SH-SY5Y (cell line): ENCODE measurements at regions not wholly inside any gene's neighbourhood (a gene's known extent, or its start where the extent isn't known, plus 50 kb on each side); places are given as distances from the start of the nearest gene placed in this dataset.

Source experiments
- GATA2 ChIP-seq: IDR thresholded peaks from 2 replicates; pipeline ENCODE4 v1.6.1; 2011; ENCODE audit warnings: mild to moderate bottlenecking, low read depth, low read length
- GATA3 ChIP-seq: IDR thresholded peaks from 2 replicates; pipeline ENCODE4 v1.6.1; 2011; ENCODE audit warnings: low read depth, mild to moderate bottlenecking, low read length, moderate library complexity

- TF ChIP-seq GATA3: no peak
- TF ChIP-seq GATA2: no peak
Measured at GRCh38 chr12:13509740-13510139, 313.2 kb downstream of the EMP1 start.

- no peak for TF ChIP-seq GATA3
- TF ChIP-seq GATA2: no peak
Measured at GRCh38 chr12:13505636-13506035, 309.1 kb downstream of the EMP1 start.

- no peak for TF ChIP-seq GATA2
- no peak for TF ChIP-seq GATA3
Measured at GRCh38 chr12:13505224-13505623, 308.7 kb downstream of the EMP1 start.

- TF ChIP-seq GATA3 (no peak), GATA2 (no peak)
Measured at GRCh38 chr12:13504736-13505135, 308.2 kb downstream of the EMP1 start.

- TF ChIP-seq GATA3 (no peak), GATA2 (no peak)
Measured at GRCh38 chr12:13504074-13504473, 307.5 kb downstream of the EMP1 start.

- TF ChIP-seq GATA2: no peak
- TF ChIP-seq GATA3: no peak
Measured at GRCh38 chr12:13503094-13503835, 306.7 kb downstream of the EMP1 start.

- TF ChIP-seq GATA2: no peak
- no peak for TF ChIP-seq GATA3
Measured at GRCh38 chr12:13499008-13499407, 302.5 kb downstream of the EMP1 start.

GRCh38 chr12:13496111-13496510 lies 299.6 kb downstream of the EMP1 start:
- no peak for TF ChIP-seq GATA2
- no peak for TF ChIP-seq GATA3

GRCh38 chr12:13489246-13489645 lies 292.7 kb downstream of the EMP1 start:
- TF ChIP-seq GATA2 (no peak), GATA3 (no peak)

GRCh38 chr12:13487326-13487725 lies 290.8 kb downstream of the EMP1 start:
- TF ChIP-seq GATA2 (no peak), GATA3 (no peak)

GRCh38 chr12:13486794-13487193 lies 290.3 kb downstream of the EMP1 start:
- TF ChIP-seq GATA3: no peak
- TF ChIP-seq GATA2: no peak

GRCh38 chr12:13478650-13479181 lies 282.2 kb downstream of the EMP1 start:
- TF ChIP-seq GATA2: no peak
- TF ChIP-seq GATA3: no peak

GRCh38 chr12:13474381-13474780 lies 277.9 kb downstream of the EMP1 start:
- no peak for TF ChIP-seq GATA2
- TF ChIP-seq GATA3: no peak

- TF ChIP-seq GATA2 (no peak), GATA3 (no peak)
Measured at GRCh38 chr12:13472690-13473089, 276.2 kb downstream of the EMP1 start.

GRCh38 chr12:13471471-13471870 lies 274.9 kb downstream of the EMP1 start:
- TF ChIP-seq GATA2 (no peak), GATA3 (no peak)

- TF ChIP-seq GATA2 (no peak), GATA3 (no peak)
Measured at GRCh38 chr12:13465635-13466034, 269.1 kb downstream of the EMP1 start.

GRCh38 chr12:13463189-13463588 lies 266.7 kb downstream of the EMP1 start:
- TF ChIP-seq GATA2 (no peak), GATA3 (no peak)
